Activated T-cell treated with anti-CD3 and anti-CD28 coated beads for 1 hour (primary cell): ENCODE measurements at regions not wholly inside any gene's neighbourhood (a gene's known extent, or its start where the extent isn't known, plus 50 kb on each side); places are given as distances from the start of the nearest gene placed in this dataset.
"Not testable (repeated sequence)": the region's sequence is repeated elsewhere in the genome, so short reads cannot be mapped to it uniquely, and the experiment has no call there.

Experiments
- DNase-seq: peaks from one replicate; pipeline ENCODE4 v3.0.0-alpha.2; 2020; ENCODE audit warnings: low read depth

DNA sequence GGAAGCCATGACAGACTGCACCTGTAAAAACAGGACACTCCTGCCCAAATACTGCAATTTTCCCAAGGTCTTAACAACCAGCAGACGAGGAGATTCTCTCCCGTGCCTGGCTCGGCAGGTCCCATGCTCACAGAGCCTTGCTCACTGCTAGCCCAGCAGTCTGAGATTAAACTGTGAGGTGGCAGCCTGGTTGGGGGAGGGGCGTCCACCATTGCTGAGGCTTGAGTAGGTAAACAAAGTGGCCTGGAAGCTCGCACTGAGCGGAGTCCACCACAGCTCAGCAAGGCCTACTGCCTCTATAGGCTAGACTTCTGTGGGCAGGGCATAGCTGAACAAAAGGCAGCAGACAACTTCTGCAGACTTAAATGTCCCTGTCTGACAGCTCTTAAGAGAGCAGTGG is 80.3 kb downstream of the ANXA5 start:
- DNase-seq = not testable (repeated sequence)

DNA sequence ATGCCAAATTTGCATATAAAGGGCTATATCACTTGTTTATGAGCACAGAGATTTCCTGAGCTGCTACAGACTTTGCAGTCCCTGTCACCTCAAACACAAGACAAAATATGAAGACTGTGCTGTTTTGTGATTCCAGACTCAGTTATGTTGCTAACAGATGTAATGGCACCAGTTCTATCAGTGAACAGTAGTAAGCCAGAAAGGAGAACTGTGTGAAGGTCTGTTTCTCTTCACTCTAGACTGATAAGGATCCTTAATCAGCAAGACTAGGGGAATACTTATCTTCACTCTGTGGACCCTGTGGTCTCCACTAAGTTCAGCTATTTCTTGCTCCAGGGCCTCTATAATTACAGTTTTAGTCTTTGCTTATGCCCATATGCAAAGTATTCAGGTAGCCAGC is 82.7 kb downstream of the ANXA5 start:
- DNase-seq = no peak

DNA sequence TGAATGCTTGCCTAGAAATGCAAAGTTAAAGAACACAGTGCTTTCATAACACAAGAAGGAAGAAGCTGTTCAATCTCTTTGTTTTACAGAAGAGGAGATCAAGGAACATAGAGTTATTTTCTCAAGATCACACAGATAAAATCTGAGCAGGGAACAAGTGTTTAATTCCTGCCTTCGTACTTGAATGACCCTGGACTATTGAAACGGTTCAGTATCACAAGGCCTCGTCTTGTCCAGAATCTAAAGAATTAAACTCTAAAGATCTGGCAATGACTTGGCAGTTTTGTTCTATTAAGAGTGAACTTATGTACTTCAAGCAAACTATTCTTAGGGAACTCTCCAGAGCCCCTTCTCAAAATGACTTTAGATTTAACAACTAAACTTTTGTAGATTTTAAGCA is 97.7 kb downstream of the ANXA5 start:
- DNase-seq = no peak

DNA sequence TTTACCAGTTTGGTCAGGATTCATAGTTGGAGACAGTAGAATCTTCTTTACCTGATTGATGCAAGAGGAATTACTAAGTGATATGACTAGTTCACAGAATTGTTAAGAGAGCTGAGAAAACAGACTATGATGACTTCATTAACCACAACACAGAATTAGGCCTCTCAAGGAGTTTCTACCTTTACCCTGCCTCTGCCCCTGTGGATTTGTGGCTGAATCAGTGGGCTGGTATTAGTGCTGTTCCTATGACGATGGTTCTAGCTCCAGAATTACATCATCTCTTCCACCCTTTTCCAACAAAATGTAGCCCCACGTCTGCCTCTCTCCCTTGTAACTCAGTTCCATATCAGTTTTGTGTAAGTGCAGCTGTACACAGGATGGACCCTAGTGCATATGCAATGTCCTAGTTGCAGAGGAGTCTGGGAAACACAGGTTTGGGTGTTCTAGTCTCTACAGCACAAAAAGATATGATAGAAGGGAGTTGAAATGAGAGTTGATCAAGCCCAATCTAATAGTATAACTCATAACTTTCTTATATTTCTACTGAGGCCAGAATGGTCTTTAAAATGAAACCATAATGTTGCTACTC is 99.3 kb downstream of the ANXA5 start:
- no peak for DNase-seq

DNA sequence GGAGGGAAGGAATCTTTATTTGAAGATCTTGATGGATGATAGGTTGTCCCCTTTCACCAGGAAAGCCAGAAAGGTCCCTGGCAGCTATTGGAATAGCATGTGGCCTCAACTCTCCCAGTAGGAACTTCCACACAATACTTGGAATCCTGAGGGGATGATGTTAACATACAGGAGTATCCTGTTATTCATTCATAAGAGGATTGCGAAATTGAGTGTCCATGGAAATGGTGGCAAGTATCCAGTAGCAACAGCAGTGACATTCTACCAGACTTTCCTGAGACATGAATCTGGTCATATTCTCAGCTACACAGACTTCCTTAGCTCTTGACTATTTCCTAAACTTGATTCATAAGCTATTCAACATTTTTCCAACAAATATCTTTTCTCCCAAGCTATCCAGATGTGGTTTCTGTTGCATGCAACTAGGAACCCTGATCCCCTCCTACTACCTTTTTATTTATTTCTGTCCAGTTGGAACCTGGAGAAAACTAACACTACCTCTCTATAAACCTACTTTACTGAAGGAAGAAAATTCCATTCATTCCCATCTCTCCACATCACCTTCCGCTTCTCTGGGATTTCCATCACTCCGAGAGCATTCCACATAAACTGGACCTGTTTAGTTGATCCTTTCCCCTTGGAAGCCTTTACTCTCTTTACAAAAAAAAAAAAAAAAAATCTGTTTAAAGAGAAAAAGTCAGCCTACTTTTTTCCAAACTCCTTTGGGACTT is 101.8 kb downstream of the ANXA5 start:
- no peak for DNase-seq

DNA sequence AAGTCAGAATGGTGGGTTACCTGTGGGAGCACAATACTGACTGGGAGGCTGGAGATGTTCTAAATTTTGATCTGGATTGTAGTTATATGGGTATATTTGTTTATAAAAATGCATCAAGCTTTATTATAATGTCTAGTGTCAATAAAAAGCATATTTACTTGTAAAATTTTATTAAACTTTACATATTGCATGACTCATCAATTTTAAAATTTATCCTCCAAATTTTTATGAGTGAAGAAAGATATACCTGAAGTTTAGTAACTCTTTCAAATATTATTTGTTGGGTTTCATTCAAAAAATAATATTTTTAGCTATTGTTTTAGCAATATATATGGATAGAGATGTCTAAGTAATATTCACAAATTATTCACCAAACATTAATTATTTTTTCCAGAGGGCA is 103.0 kb downstream of the ANXA5 start:
- DNase-seq = no peak

DNA sequence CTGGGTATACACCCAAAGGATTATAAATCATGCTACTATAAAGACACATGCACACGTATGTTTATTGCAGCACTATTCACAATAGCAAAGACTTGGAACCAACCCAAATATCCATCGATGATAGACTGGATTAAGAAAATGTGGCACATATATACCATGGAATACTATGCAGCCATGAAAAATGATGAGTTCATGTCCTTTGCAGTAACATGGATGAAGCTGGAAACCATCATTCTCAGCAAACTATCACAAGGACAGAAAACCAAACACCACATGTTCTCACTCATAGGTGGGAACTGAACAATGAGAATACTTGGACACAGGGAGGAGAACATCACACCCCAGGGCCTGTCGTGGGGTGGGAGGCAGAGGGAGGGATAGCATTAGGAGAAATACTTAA is 104.5 kb downstream of the ANXA5 start:
- DNase-seq = not testable (repeated sequence)

DNA sequence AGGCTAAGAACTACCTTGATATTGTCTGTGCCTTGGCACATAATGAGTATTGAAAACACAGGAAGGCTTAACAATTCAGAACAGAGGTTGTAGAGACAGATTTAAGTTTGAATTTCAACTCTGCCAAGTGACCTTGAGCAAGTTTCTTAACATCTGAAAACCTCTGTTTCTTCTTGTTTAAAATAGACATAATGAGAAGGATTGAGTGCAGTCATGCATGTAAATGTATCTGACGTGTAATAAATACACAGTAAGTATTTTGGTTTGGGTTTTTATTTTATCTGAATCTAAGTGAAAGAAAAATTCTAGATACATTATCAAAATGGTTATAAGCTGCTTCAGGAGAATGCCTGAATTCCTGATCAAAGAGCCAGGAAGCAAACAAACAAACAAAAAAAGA is 111.9 kb downstream of the ANXA5 start:
- no peak for DNase-seq

DNA sequence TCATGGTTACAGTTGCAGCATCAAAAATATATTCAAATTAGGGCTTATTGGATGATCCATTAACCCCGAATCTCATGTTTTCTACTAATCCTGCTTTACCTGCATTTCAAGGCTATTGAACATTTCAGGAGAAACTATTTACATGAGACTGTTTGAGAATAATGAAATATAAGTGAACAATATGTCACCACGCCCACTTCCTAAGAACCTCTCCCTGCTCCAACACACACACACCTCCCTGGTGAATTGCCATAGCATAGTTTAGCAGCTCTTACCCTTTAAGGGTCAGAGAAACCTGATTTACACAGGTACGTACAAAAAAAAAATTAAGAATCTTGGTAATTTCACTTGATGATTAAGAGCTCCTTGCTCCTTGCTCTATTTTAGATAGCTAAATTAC is 113.4 kb downstream of the ANXA5 start:
- no peak for DNase-seq

DNA sequence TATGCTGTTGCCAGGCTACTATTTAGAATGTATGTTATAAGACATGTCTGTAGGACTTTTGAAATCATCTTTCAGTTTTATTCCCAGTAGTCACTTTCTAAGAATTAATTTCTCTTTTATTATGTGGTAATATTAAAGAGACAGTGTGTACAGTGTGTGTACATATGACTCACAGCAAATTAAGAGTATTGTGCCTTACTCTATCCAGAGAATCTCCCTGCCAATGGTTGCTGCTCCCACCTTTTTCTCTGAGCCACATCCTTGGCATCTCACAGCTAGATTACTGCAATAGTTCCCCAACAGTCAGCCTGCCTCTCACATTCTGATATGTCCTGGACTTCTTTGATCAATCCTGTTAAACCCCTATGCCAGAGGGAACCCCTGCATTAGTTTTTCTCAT is 114.5 kb downstream of the ANXA5 start:
- no peak for DNase-seq

DNA sequence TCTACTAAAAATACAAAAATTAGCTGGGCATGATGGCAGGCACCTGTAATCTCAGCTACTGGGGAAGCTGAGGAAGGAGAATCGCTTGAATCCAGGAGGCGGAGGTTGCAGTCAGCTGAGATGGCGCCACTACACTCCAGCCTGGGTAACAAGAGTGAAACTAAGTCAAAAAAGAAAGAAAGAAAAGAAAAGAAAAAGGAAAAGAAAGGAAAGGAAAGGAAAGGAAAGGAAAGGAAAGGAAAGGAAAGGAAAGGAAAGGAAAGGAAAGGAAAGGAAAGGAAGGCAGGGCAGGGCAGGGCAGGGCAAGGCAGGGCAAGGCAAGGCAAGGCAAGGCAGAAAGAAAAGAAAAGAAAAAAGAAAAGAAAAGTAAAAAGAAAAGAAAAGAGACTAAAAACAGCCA is 121.4 kb downstream of the ANXA5 start:
- DNase-seq = not testable (repeated sequence)

DNA sequence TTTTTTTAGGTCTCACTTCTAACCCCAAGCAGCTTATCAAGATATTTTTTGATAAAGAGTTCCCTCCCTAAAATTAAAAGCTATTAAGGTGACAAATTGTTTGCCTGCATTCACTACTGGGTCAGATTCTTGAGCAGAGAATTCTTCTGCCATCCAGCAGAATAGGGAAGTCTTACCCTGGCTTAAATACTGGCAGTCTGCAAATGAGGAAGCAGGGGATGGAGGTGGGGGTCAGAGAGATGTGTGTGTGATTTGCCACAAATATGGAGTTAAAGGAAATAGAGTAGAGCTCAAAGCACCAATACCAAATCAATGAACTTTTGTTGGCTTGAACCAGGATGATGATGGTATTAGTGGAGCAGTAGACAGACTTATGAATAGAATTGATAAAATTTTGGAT is 122.2 kb downstream of the ANXA5 start:
- DNase-seq = no peak

DNA sequence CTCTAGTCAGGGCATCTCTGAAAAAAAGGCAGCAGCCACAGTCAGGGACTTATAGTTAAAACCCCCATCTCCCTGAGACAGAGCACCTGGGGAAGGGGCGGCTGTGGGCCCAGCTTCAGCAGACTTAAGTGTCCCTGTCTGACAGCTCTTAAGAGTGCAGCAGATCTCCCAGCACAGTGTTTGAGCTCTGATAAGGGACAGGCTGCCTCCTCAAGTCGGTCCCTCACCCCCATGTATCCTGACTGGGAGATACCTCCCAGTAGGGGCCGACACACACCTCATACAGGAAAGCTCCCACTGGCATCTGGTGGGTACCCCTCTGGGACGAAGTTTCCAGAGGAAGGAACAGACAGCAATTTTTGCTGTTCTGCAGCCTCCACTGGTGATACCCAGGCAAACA is 129.0 kb downstream of the ANXA5 start:
- DNase-seq = no peak

DNA sequence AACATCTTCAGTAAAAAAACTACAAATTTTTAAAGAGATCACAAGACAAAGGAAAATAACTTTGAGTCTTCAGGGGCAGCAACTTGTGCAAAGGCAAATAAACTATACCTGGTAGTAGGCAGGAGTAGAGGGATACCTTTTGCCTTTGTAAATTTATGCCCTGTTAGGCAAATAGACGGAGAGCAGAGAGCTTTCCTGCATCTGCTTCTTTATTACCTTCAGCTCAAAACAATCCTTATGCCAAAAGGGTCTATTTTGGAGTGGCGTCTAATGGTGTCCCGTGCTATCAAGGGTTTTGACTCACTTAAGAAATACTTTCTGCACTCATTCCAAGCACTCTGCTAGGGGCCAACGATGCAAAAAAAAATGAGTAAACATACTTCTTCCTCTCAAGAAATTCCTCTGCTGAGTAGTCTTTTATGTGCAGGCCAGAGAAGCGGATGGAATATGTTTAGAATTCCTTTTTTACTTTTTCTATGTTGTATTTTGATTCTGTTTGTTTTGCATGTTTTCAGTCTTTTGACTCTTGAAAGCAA is 131.9 kb downstream of the ANXA5 start:
- DNase-seq = no peak

DNA sequence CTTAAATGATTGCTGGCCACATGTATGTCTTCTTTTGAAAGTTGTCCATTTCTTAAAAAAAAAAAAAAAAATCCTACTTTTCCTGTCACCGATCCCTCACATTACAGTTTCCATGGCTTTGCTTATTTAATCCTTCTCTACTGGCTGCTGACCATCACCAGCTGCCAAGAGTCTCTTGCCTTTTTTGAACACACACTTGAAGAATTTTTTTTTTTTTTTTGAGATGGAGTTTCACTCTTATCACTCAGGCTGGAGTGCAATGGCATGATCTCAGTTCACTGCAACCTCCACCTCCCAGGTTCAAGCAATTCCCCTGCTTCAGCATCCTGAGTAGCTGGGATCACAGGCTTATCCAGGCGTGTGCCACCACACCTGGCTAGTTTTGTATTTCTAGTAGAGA is 134.0 kb downstream of the ANXA5 start:
- no peak for DNase-seq

DNA sequence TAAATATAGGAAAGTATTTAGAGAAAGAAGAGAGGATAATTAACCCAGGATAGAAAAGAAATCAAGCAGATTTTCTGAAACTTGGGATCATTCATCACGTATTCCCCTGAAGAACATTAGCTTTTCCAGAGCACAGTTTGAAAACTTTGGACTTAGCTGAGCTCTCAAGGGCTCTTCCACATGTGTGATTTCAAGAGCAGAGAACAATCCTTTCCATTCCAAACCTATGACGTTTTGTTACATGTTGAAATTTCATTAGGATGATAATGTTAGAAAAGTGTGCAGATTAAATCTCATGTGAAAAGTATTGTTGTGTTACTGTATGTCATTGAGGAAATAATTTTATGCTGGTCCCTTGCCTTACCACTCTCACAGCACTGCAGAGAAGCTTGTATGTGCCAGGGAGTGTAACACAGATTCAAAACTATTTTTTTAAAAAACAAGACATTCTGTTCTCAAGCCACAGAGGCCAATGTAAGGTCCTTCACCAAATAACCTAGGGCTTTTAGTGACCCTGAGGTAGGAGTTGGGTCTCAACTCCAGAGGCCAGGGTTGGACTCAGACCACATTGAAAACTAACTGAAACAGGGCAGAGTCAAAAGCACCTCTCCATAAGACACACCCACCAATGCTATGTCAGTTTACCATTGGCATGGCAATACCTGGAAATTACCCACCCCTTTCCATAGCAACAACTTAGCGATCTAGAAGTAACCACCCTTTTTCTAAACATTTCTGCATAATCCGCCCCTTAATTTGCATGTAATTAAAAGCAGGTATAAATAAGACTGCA is 141.3 kb downstream of the ANXA5 start:
- DNase-seq = no peak

DNA sequence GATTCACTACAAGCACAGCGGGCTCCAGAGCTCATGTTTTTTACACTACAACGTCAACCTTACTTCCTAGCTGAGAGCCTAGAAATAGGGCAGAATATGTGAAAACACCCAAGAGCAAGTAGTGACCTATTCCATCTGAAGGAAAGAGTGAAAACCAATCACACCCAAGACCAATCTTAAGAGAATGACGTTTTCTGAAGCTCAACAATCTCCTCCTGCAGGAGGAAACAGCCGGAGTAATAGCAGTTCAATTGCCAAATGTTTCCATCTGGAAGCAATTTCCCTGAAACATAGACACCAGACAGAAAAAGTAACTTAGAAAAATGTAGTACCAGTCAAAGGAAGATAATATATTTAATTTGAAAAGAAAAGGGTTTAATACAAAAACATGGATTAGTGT is 142.4 kb downstream of the ANXA5 start:
- no peak for DNase-seq

DNA sequence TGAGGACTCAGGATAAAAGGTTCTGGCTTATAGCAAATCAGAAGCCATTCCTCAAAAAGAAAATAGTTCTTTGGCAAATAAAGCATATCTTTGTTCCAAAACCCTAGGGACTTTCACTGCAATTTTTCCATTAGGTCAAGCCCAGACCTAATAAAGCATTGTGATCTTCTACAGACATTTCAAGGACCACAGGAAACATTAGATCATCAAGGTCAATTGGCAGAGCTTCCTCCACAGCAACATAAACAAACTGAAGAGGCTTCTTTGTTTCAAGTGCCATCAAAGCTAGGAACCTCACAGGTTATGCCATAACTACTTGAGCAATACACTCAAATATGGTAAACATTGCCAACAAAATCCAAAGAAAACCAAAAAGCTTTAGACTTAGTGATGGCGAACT is 144.9 kb downstream of the ANXA5 start:
- DNase-seq = no peak

DNA sequence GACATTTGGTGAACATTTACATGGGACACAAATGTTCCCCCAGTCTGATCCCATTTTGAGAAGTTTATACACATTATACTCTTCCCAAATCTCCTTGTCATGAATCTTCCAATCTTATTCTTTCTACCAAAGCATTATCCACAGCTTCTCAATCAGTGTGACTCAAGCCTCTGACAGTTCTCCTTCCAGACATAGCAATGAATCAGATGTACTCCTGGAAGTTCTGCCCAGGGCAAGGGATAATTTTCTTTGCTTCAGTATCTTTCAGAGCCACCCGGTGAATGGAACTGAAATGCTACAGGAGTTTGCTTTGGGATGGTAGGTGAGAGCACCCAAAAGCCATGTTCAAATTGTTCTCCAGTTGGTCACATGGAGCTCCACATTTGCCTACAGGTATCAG is 145.5 kb downstream of the ANXA5 start:
- DNase-seq = no peak

DNA sequence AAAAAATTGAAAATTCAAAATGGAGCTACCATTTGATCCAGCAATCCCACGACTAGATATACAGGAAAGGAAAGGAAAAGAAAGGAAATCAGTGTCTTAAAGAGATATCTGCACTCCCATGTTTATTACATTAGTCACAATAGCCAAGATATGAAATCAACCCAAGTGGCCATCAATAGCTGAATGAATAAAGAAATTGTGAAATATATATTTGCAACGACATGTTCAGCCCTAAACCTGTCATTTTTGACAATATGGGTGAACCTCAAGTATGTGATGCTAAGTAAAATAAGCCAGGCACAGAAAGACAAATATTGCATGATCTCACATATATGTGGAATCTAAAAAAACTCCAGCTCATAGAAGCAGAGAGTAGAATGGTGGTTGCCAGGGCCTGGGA is 155.1 kb downstream of the ANXA5 start:
- no peak for DNase-seq

DNA sequence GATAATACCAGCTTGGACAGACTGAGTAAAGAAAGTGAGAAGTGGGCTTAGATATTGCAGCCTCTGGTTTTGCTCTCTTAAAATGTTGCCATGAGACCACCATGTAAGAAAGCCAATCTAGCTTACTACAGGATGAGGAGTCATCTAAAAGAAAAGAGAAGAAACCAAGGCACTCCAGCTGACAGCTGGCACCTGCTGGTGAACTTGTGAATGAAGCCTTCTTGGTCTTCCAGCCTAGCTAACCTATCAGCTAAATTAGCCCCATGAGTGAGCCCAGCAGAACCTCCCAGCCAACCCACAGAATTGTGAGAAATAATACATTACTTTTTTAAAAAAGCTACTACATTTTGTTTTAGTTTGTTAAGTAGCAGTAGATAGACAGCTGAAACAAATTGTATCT is 154.5 kb upstream of the QRFPR start:
- no peak for DNase-seq

DNA sequence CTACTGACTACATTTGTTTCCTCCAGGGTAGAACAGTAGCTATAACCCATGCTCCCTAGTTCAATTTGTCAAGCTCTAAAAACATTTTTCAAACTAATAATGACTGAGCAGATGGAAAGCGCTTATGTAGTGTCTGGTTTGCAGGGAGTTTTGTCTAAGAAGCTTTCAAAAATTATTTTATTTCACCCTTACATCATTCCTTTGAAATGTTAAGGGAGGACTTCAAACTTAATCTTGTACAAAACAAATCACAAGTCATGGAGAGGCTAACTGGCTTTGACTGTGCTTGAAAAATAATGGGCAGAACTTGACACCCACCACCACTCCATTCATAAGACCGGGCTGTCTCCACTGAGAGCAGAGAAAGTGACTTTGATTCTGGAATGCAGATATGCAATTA is 153.4 kb upstream of the QRFPR start:
- no peak for DNase-seq

DNA sequence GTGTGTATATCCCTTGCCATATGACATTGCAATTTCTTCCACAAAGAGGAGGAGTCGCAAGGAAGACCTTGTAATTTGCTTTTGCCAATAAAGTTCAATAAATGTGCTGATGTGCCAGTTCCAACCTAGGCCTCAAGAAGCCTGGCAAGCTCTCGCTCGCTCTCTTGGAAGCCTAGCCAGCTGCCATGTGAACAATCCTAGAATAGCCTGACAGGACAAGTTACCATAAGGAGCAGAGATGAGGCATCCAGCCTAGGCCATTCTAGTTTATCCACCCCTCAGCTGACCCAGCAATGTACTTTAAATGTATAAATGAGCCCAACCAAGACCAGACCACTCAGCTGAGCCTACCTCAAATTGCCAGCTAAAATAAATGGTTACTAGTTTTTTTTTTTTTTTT is 145.7 kb upstream of the QRFPR start:
- DNase-seq = no peak
